Ishikawa (cell line): ENCODE measurements at regions not wholly inside any gene's neighbourhood (a gene's known extent, or its start where the extent isn't known, plus 50 kb on each side); places are given as distances from the start of the nearest gene placed in this dataset.

Source experiments
- CEBPB ChIP-seq: IDR thresholded peaks from 2 replicates; pipeline ENCODE4 v1.6.1; 2012
- CREB1 ChIP-seq: IDR thresholded peaks from 2 replicates; pipeline ENCODE4 v1.6.1; 2012; ENCODE audit warnings: low read depth
- EGR1 ChIP-seq: IDR thresholded peaks from 2 replicates; pipeline ENCODE4 v1.6.1; 2012
- EP300 ChIP-seq: IDR thresholded peaks from 2 replicates; pipeline ENCODE4 v1.6.1; 2012; ENCODE audit warnings: borderline replicate concordance
- FOXM1 ChIP-seq: IDR thresholded peaks from 2 replicates; pipeline ENCODE4 v1.6.1; 2012; ENCODE audit warnings: low read depth, borderline replicate concordance
- RAD21 ChIP-seq: IDR thresholded peaks from 2 replicates; pipeline ENCODE4 v1.6.1; 2012; ENCODE audit warnings: low read depth
- TAF1 ChIP-seq: IDR thresholded peaks from 2 replicates; pipeline ENCODE4 v1.6.1; 2012; ENCODE audit warnings: low read depth, mild to moderate bottlenecking
- TCF12 ChIP-seq: IDR thresholded peaks from 2 replicates; pipeline ENCODE4 v1.6.1; 2012; ENCODE audit warnings: low read depth
- TEAD4 ChIP-seq: IDR thresholded peaks from 2 replicates; pipeline ENCODE4 v1.6.1; 2012
- YY1 ChIP-seq: IDR thresholded peaks from 2 replicates; pipeline ENCODE4 v1.6.1; 2012; ENCODE audit warnings: low read depth
- ZBTB7A ChIP-seq: IDR thresholded peaks from 2 replicates; pipeline ENCODE4 v1.6.1; 2012; ENCODE audit warnings: low read depth
- TF ChIP-seq, protein P1 (sequence below): IDR thresholded peaks from 2 replicates; pipeline ENCODE4 v1.6.1; 2012
- TF ChIP-seq, protein P2 (sequence below): IDR thresholded peaks from 2 replicates; pipeline ENCODE4 v1.6.1; 2012; ENCODE audit warnings: low read depth, mild to moderate bottlenecking
- TF ChIP-seq, protein P3 (sequence below): IDR thresholded peaks from 2 replicates; pipeline ENCODE4 v1.6.1; 2012

DNA sequence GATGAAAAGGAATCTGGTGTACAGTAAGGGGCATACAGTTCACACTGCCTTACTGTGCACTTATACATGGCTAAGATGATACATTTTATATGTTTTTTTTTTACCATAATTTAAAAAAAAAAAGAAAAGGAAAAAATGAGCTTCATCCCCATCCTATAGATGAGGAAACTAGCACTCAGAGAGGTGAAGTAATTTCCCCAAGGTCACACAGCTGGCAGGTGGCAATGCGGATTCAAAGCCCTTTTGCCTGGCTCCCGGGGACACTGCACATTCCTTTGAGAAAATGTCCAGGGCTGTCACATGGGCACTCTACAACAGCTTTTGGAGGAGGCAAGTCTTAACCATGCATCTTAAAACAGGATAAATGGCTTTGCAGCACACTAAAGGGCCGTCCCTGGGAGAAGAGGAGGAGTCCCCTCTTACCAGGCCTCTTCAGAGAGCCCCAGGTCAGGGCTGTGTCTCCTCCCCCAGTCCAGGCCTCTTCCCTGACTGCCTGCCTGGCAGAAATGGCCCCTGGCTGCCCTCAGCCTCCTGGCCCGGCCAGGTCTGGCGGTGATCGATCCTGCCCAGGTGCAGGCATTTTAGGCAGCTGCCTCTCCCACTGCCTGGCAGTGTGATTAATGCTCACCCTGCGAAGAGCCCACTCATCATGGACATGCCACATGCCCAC, 95.1 kb upstream of the LINGO1 start:
- TF ChIP-seq, protein P1, sequence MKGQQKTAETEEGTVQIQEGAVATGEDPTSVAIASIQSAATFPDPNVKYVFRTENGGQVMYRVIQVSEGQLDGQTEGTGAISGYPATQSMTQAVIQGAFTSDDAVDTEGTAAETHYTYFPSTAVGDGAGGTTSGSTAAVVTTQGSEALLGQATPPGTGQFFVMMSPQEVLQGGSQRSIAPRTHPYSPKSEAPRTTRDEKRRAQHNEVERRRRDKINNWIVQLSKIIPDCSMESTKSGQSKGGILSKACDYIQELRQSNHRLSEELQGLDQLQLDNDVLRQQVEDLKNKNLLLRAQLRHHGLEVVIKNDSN: no peak
- TF ChIP-seq, protein P2, sequence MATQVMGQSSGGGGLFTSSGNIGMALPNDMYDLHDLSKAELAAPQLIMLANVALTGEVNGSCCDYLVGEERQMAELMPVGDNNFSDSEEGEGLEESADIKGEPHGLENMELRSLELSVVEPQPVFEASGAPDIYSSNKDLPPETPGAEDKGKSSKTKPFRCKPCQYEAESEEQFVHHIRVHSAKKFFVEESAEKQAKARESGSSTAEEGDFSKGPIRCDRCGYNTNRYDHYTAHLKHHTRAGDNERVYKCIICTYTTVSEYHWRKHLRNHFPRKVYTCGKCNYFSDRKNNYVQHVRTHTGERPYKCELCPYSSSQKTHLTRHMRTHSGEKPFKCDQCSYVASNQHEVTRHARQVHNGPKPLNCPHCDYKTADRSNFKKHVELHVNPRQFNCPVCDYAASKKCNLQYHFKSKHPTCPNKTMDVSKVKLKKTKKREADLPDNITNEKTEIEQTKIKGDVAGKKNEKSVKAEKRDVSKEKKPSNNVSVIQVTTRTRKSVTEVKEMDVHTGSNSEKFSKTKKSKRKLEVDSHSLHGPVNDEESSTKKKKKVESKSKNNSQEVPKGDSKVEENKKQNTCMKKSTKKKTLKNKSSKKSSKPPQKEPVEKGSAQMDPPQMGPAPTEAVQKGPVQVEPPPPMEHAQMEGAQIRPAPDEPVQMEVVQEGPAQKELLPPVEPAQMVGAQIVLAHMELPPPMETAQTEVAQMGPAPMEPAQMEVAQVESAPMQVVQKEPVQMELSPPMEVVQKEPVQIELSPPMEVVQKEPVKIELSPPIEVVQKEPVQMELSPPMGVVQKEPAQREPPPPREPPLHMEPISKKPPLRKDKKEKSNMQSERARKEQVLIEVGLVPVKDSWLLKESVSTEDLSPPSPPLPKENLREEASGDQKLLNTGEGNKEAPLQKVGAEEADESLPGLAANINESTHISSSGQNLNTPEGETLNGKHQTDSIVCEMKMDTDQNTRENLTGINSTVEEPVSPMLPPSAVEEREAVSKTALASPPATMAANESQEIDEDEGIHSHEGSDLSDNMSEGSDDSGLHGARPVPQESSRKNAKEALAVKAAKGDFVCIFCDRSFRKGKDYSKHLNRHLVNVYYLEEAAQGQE: no peak
- TF ChIP-seq RAD21 (no peak), TEAD4 (no peak), TAF1 (no peak), EP300 (no peak), ZBTB7A (no peak), CEBPB (no peak), YY1 (no peak), EGR1 (no peak), FOXM1 (no peak), CREB1 (no peak), TCF12 (no peak)
- TF ChIP-seq, protein P3, sequence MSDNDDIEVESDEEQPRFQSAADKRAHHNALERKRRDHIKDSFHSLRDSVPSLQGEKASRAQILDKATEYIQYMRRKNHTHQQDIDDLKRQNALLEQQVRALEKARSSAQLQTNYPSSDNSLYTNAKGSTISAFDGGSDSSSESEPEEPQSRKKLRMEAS: no peak
